ENCODE measurements at regions not wholly inside any gene's neighbourhood (a gene's known extent, or its start where the extent isn't known, plus 50 kb on each side); places are given as distances from the start of the nearest gene placed in this dataset.
"Not testable (repeated sequence)": the region's sequence is repeated elsewhere in the genome, so short reads cannot be mapped to it uniquely, and the experiment has no call there.

GRCh38 chr4:38467296-38467695 is 196.7 kb upstream of the KLF3 start:
- no peak overlapping the region for H3K9ac ChIP-seq (ENCODE audit: low read depth, low read length)
- H3K27me3 ChIP-seq (ENCODE audit: control insufficient read depth, insufficient read depth, low read length) = no peaks in the 10 kb centered on the region
- no peaks in the 10 kb centered on the region for H3K4me1 ChIP-seq (ENCODE audit: control insufficient read depth, insufficient read depth, low read length)
- H3K36me3 ChIP-seq (ENCODE audit: insufficient read depth, low read length) = no peaks in the 10 kb centered on the region
- H3K9me3 ChIP-seq (replicated peaks; ENCODE audit: low read length) = no peaks in the 10 kb centered on the region
- no peak overlapping the region for H3K4me2 ChIP-seq (ENCODE audit: low read length)
- no peak overlapping the region for H3K4me3 ChIP-seq (ENCODE audit: low read length)

GRCh38 chr4:38468339-38468866 is 195.6 kb upstream of the KLF3 start:
- Histone ChIP-seq H3K9ac (ENCODE audit: low read depth, low read length) (no peak overlapping the region), H3K9me3 (replicated peaks; ENCODE audit: low read length) (no peaks in the 10 kb centered on the region), H3K4me2 (ENCODE audit: low read length) (no peak overlapping the region), H3K4me1 (ENCODE audit: control insufficient read depth, insufficient read depth, low read length) (no peaks in the 10 kb centered on the region), H3K4me3 (ENCODE audit: low read length) (no peak overlapping the region), H3K27me3 (ENCODE audit: control insufficient read depth, insufficient read depth, low read length) (no peaks in the 10 kb centered on the region), H3K36me3 (ENCODE audit: insufficient read depth, low read length) (no peaks in the 10 kb centered on the region)

- no peaks in the 10 kb centered on the region for H3K4me1 ChIP-seq (ENCODE audit: control insufficient read depth, insufficient read depth, low read length)
Observed at GRCh38 chr4:38469410-38469809, 194.6 kb upstream of the KLF3 start.

GRCh38 chr4:38470735-38471262 is 193.2 kb upstream of the KLF3 start:
- Histone ChIP-seq H3K9ac (ENCODE audit: low read depth, low read length) (no peak overlapping the region), H3K9me3 (replicated peaks; ENCODE audit: low read length) (no peaks in the 10 kb centered on the region), H3K4me2 (ENCODE audit: low read length) (no peak overlapping the region), H3K4me3 (ENCODE audit: low read length) (no peak overlapping the region), H3K36me3 (ENCODE audit: insufficient read depth, low read length) (no peaks in the 10 kb centered on the region), H3K27me3 (ENCODE audit: control insufficient read depth, insufficient read depth, low read length) (no peaks in the 10 kb centered on the region), H3K4me1 (ENCODE audit: control insufficient read depth, insufficient read depth, low read length) (no peaks in the 10 kb centered on the region)

More at GRCh38 chr4:38469410-38469809, 194.6 kb upstream of the KLF3 start:
- H3K4me3 ChIP-seq (ENCODE audit: low read length) = no peak overlapping the region
- H3K9ac ChIP-seq (ENCODE audit: low read depth, low read length) = no peak overlapping the region
- H3K36me3 ChIP-seq (ENCODE audit: insufficient read depth, low read length) = no peaks in the 10 kb centered on the region
- no peak overlapping the region for H3K4me2 ChIP-seq (ENCODE audit: low read length)
- H3K9me3 ChIP-seq (replicated peaks; ENCODE audit: low read length) = no peaks in the 10 kb centered on the region
- no peaks in the 10 kb centered on the region for H3K27me3 ChIP-seq (ENCODE audit: control insufficient read depth, insufficient read depth, low read length)

- H3K27me3 ChIP-seq (ENCODE audit: control insufficient read depth, insufficient read depth, low read length) = no peaks in the 10 kb centered on the region
- no peak overlapping the region for H3K4me3 ChIP-seq (ENCODE audit: low read length)
- no peak overlapping the region for H3K9ac ChIP-seq (ENCODE audit: low read depth, low read length)
- H3K9me3 ChIP-seq (replicated peaks; ENCODE audit: low read length) = no peaks in the 10 kb centered on the region
- no peak overlapping the region for H3K4me2 ChIP-seq (ENCODE audit: low read length)
- H3K4me1 ChIP-seq (ENCODE audit: control insufficient read depth, insufficient read depth, low read length) = no peaks in the 10 kb centered on the region
- no peaks in the 10 kb centered on the region for H3K36me3 ChIP-seq (ENCODE audit: insufficient read depth, low read length)
Observed at GRCh38 chr4:38482696-38483095, 181.3 kb upstream of the KLF3 start.

- H3K4me1 ChIP-seq (ENCODE audit: control insufficient read depth, insufficient read depth, low read length); H3K27me3 ChIP-seq (ENCODE audit: control insufficient read depth, insufficient read depth, low read length); H3K4me3 ChIP-seq (ENCODE audit: low read length); H3K9ac ChIP-seq (ENCODE audit: low read depth, low read length); H3K36me3 ChIP-seq (ENCODE audit: insufficient read depth, low read length); H3K9me3 ChIP-seq (replicated peaks; ENCODE audit: low read length); H3K4me2 ChIP-seq (ENCODE audit: low read length): not testable (repeated sequence)
Observed at GRCh38 chr4:38483628-38484027, 180.4 kb upstream of the KLF3 start.

- Histone ChIP-seq H3K4me3 (ENCODE audit: low read length) (no peak overlapping the region), H3K4me1 (ENCODE audit: control insufficient read depth, insufficient read depth, low read length) (no peaks in the 10 kb centered on the region), H3K9ac (ENCODE audit: low read depth, low read length) (no peak overlapping the region), H3K36me3 (ENCODE audit: insufficient read depth, low read length) (no peaks in the 10 kb centered on the region), H3K4me2 (ENCODE audit: low read length) (no peak overlapping the region), H3K9me3 (replicated peaks; ENCODE audit: low read length) (no peaks in the 10 kb centered on the region), H3K27me3 (ENCODE audit: control insufficient read depth, insufficient read depth, low read length) (no peaks in the 10 kb centered on the region)
Observed at GRCh38 chr4:38489011-38489861, 174.8 kb upstream of the KLF3 start.

GRCh38 chr4:38489924-38490639 is 173.9 kb upstream of the KLF3 start:
- Histone ChIP-seq H3K36me3 (ENCODE audit: insufficient read depth, low read length) (no peaks in the 10 kb centered on the region), H3K9me3 (replicated peaks; ENCODE audit: low read length) (no peaks in the 10 kb centered on the region), H3K4me1 (ENCODE audit: control insufficient read depth, insufficient read depth, low read length) (no peaks in the 10 kb centered on the region), H3K9ac (ENCODE audit: low read depth, low read length) (no peak overlapping the region), H3K27me3 (ENCODE audit: control insufficient read depth, insufficient read depth, low read length) (no peaks in the 10 kb centered on the region), H3K4me2 (ENCODE audit: low read length) (no peak overlapping the region), H3K4me3 (ENCODE audit: low read length) (no peak overlapping the region)

- Histone ChIP-seq H3K36me3 (ENCODE audit: insufficient read depth, low read length) (no peaks in the 10 kb centered on the region), H3K4me1 (ENCODE audit: control insufficient read depth, insufficient read depth, low read length) (no peaks in the 10 kb centered on the region), H3K4me2 (ENCODE audit: low read length) (no peak overlapping the region), H3K4me3 (ENCODE audit: low read length) (no peak overlapping the region), H3K9ac (ENCODE audit: low read depth, low read length) (no peak overlapping the region), H3K9me3 (replicated peaks; ENCODE audit: low read length) (no peaks in the 10 kb centered on the region), H3K27me3 (ENCODE audit: control insufficient read depth, insufficient read depth, low read length) (no peaks in the 10 kb centered on the region)
Observed at GRCh38 chr4:38490753-38491446, 173.1 kb upstream of the KLF3 start.

GRCh38 chr4:38491854-38492478 is 172.0 kb upstream of the KLF3 start:
- Histone ChIP-seq H3K9me3 (replicated peaks; ENCODE audit: low read length) (no peaks in the 10 kb centered on the region), H3K4me2 (ENCODE audit: low read length) (no peak overlapping the region), H3K27me3 (ENCODE audit: control insufficient read depth, insufficient read depth, low read length) (no peaks in the 10 kb centered on the region), H3K4me3 (ENCODE audit: low read length) (no peak overlapping the region), H3K4me1 (ENCODE audit: control insufficient read depth, insufficient read depth, low read length) (no peaks in the 10 kb centered on the region), H3K9ac (ENCODE audit: low read depth, low read length) (no peak overlapping the region), H3K36me3 (ENCODE audit: insufficient read depth, low read length) (no peaks in the 10 kb centered on the region)

GRCh38 chr4:38493066-38493465 is 170.9 kb upstream of the KLF3 start:
- H3K9me3 ChIP-seq (replicated peaks; ENCODE audit: low read length) = no peaks in the 10 kb centered on the region
- no peak overlapping the region for H3K4me2 ChIP-seq (ENCODE audit: low read length)
- H3K27me3 ChIP-seq (ENCODE audit: control insufficient read depth, insufficient read depth, low read length) = no peaks in the 10 kb centered on the region
- H3K4me1 ChIP-seq (ENCODE audit: control insufficient read depth, insufficient read depth, low read length) = no peaks in the 10 kb centered on the region
- H3K36me3 ChIP-seq (ENCODE audit: insufficient read depth, low read length) = no peaks in the 10 kb centered on the region
- no peak overlapping the region for H3K9ac ChIP-seq (ENCODE audit: low read depth, low read length)
- no peak overlapping the region for H3K4me3 ChIP-seq (ENCODE audit: low read length)
